HepG2 (cell line): ENCODE measurements at regions not wholly inside any gene's neighbourhood (a gene's known extent, or its start where the extent isn't known, plus 50 kb on each side); places are given as distances from the start of the nearest gene placed in this dataset.

Source experiments
- ATAC-seq: fragments of 200-7000 bp; cut with Tn5 transposase; 3 replicates; pipeline ENCODE4 v1.9.1; 2020; ENCODE audit warnings: mild to moderate bottlenecking, moderate library complexity
- BruUV-seq: library from RNA; stranded (reverse); fragments of 400-500 nt; replicated peaks from 2 replicates; lab custom pipeline; 2021; lab: Mats Ljungman, UMichigan
- CTCF ChIA-PET: fragments of 300-600 bp; formaldehyde crosslinking; extraction: SDS; loops from one replicate; lab custom pipeline; 2021; ENCODE audit warnings: low total read pairs, inconsistent platforms, low intra/inter-chr PET ratio; lab: Yijun Ruan, JAX
- POLR2A ChIA-PET: fragments of 350-600 bp; sonication (Branson Sonifier 250); formaldehyde crosslinking; loops from one replicate; lab custom pipeline; 2020; ENCODE audit warnings: antibody characterized with exemption, inconsistent platforms; lab: Yijun Ruan, JAX
- DNase-seq: peaks from one replicate; pipeline ENCODE4 v3.0.0-alpha.2; 2015; ENCODE audit warnings: low spot score
- FAIRE-seq: peaks from 3 replicates; lab custom pipeline; 2011; peaks lifted over from hg19 to GRCh38; lab: Jason Lieb, UNC
- H2AFZ ChIP-seq: one replicate; pipeline ENCODE4 v1.6.1; 2011; ENCODE audit warnings: low read length, inconsistent platforms
- H3K27ac ChIP-seq: fragments of 300-600 bp; 3 replicates; pipeline ENCODE4 v1.8.0; 2011; ENCODE audit warnings: mixed run types, mild to moderate bottlenecking, mixed read lengths, low read length, inconsistent platforms; ENCODE audit not compliant: insufficient read depth; ENCODE audit errors: extremely low read length
- H3K27me3 ChIP-seq, 2 experiments: fragments of 200-600 bp in 1 of 2; 2 replicates in 1 of 2; 3 replicates in 1 of 2; pipeline versions ENCODE4 v1.6.0 to v1.8.0; 2011; ENCODE audit warnings: low read length in 2 of 2, mild to moderate bottlenecking in 2 of 2, moderate library complexity in 2 of 2, inconsistent platforms in 1 of 2; ENCODE audit not compliant: insufficient read depth in 2 of 2, control insufficient read depth in 1 of 2
- H3K36me3 ChIP-seq, 2 experiments: fragments of 200-600 bp in 1 of 2; replicated peaks in 1 of 2; 2 replicates in 1 of 2; 3 replicates in 1 of 2; pipeline versions ENCODE4 v1.5.1 to v1.8.0; 2011; ENCODE audit warnings: low read length in 2 of 2, inconsistent platforms in 1 of 2; ENCODE audit not compliant: insufficient read depth in 2 of 2, control insufficient read depth in 1 of 2
- H3K4me1 ChIP-seq: 2 replicates; pipeline ENCODE4 v1.5.1; 2012; ENCODE audit warnings: low read length, inconsistent platforms; ENCODE audit not compliant: insufficient read depth
- H3K4me2 ChIP-seq: 2 replicates; pipeline ENCODE4 v1.6.0; 2011; ENCODE audit warnings: low read depth, low read length, inconsistent platforms
- H3K4me3 ChIP-seq, 3 experiments: fragments of 200-600 bp in 1 of 3; sonication (generic), shearing (Covaris generic) in 1 of 3; replicated peaks in 1 of 3; 2 replicates each; pipeline ENCODE4 v1.5.1; 2011 to 2016; ENCODE audit warnings: low read length in 3 of 3, inconsistent platforms in 2 of 3, low read depth in 2 of 3, mild to moderate bottlenecking in 2 of 3, control low read depth in 1 of 3, mixed read lengths in 1 of 3; ENCODE audit not compliant: insufficient read depth in 1 of 3
- H3K79me2 ChIP-seq: one replicate; pipeline ENCODE4 v1.6.1; 2011; ENCODE audit warnings: low read length, inconsistent platforms; ENCODE audit not compliant: insufficient read depth
- H3K9ac ChIP-seq: 2 replicates; pipeline ENCODE4 v1.6.0; 2011; ENCODE audit warnings: mild to moderate bottlenecking, low read depth, low read length, inconsistent platforms; ENCODE audit not compliant: insufficient read depth
- H3K9me3 ChIP-seq: 2 replicates; pipeline ENCODE4 v1.5.1; 2012; ENCODE audit warnings: mild to moderate bottlenecking, low read length
- H4K20me1 ChIP-seq: 2 replicates; pipeline ENCODE4 v1.6.0; 2011; ENCODE audit warnings: inconsistent platforms, mild to moderate bottlenecking, low read length, moderate library complexity; ENCODE audit not compliant: insufficient read depth
- ATF7 ChIP-seq, 2 experiments: fragments of 450-650 bp in 1 of 2; sonication (generic) in 1 of 2; formaldehyde crosslinking in 1 of 2; IDR thresholded peaks; 2 replicates each; pipeline versions ENCODE4 v1.4.0 to v1.6.1; 2016 to 2020; ENCODE audit warnings: antibody characterized with exemption in 1 of 2, mild to moderate bottlenecking in 1 of 2, missing genetic modification reagents in 1 of 2
- CCAR2 ChIP-seq: fragments of 200-400 bp; formaldehyde crosslinking; optimal IDR thresholded peaks from 2 replicates; pipeline ENCODE3; 2018; ENCODE audit warnings: low read depth, mild to moderate bottlenecking, low read length, moderate library complexity
- CHCHD3 ChIP-seq: sonication (generic); formaldehyde crosslinking; IDR thresholded peaks from 2 replicates; pipeline ENCODE4 v1.8.0; 2022; ENCODE audit warnings: mild to moderate bottlenecking, missing genetic modification reagents, moderate library complexity
- FLYWCH1 ChIP-seq: sonication (generic); formaldehyde crosslinking; IDR thresholded peaks from 2 replicates; pipeline ENCODE4 v1.8.1; 2023; ENCODE audit warnings: mild to moderate bottlenecking, missing genetic modification reagents
- FOXC1 ChIP-seq: sonication (generic); formaldehyde crosslinking; IDR thresholded peaks from 2 replicates; pipeline ENCODE4 v1.8.0; 2022; ENCODE audit warnings: mild to moderate bottlenecking, missing genetic modification reagents, borderline replicate concordance
- HOXA9 ChIP-seq: sonication (generic); formaldehyde crosslinking; IDR thresholded peaks from 2 replicates; pipeline ENCODE4 v1.8.1; 2022; ENCODE audit warnings: missing genetic modification reagents, mild to moderate bottlenecking, moderate library complexity, borderline replicate concordance
- IRF2 ChIP-seq: IDR thresholded peaks from 2 replicates; pipeline ENCODE4 v1.6.1; 2018; ENCODE audit warnings: missing genetic modification reagents, missing compliant biosample characterization
- MAF1 ChIP-seq: sonication (generic); formaldehyde crosslinking; IDR thresholded peaks from 2 replicates; pipeline ENCODE4 v1.5.0; 2020; ENCODE audit warnings: missing genetic modification reagents, borderline replicate concordance
- POLR2A ChIP-seq, 2 experiments: IDR thresholded peaks; 2 replicates each; pipeline ENCODE4 v1.6.1; 2011; ENCODE audit warnings: low read depth in 2 of 2, low read length in 2 of 2, mild to moderate bottlenecking in 1 of 2, moderate library complexity in 1 of 2; ENCODE audit not compliant: insufficient read depth in 1 of 2
- ZFP82 ChIP-seq: sonication (generic); formaldehyde crosslinking; IDR thresholded peaks from 2 replicates; pipeline ENCODE4 v1.5.1; 2020; ENCODE audit warnings: mild to moderate bottlenecking, missing genetic modification reagents, borderline replicate concordance
- ZNF235 ChIP-seq: sonication (generic); formaldehyde crosslinking; IDR thresholded peaks from 2 replicates; pipeline ENCODE4 v1.8.1; 2023; ENCODE audit warnings: mild to moderate bottlenecking, missing genetic modification reagents, borderline replicate concordance
- ZNF737 ChIP-seq: sonication (generic); formaldehyde crosslinking; IDR thresholded peaks from 2 replicates; pipeline ENCODE4 v1.5.0; 2020; ENCODE audit warnings: missing genetic modification reagents, mild to moderate bottlenecking, borderline replicate concordance
- ZNF883 ChIP-seq: sonication (generic); formaldehyde crosslinking; IDR thresholded peaks from 2 replicates; pipeline ENCODE4 v1.5.1; 2020; ENCODE audit warnings: mild to moderate bottlenecking, missing genetic modification reagents; ENCODE audit errors: not compliant biosample characterization
- WGBS: methylation state at CpG from one replicate; pipeline ENCODE4 v1.1.6; 2017; ENCODE audit warnings: low lambda C conversion rate; 5-methylcytosine and 5-hydroxymethylcytosine counted together
- in situ Hi-C: cut with HindIII; loops from 2 replicates; pipeline ENCODE4 v1.10.0; 2017; ENCODE audit warnings: low pct_unique_long_range_greater_than_20kb; ENCODE audit not compliant: extremely low pct_ligation_motif_present
- intact Hi-C: fragments of 100-400 bp; cut with micrococcal nuclease; formaldehyde crosslinking; loops from one replicate; pipeline ENCODE4 v1.10.0; 2022; ENCODE audit not compliant: unreplicated experiment
- TF ChIP-seq, protein P1 (sequence below): sonication (generic); formaldehyde crosslinking; IDR thresholded peaks from 2 replicates; pipeline ENCODE4 v1.8.0; 2022; ENCODE audit warnings: missing genetic modification reagents, mild to moderate bottlenecking, moderate library complexity, borderline replicate concordance
- TF ChIP-seq, protein P2 (sequence below): sonication (generic); formaldehyde crosslinking; IDR thresholded peaks from 2 replicates; pipeline ENCODE4 v1.4.0; 2020; ENCODE audit warnings: mild to moderate bottlenecking, missing genetic modification reagents

DNA sequence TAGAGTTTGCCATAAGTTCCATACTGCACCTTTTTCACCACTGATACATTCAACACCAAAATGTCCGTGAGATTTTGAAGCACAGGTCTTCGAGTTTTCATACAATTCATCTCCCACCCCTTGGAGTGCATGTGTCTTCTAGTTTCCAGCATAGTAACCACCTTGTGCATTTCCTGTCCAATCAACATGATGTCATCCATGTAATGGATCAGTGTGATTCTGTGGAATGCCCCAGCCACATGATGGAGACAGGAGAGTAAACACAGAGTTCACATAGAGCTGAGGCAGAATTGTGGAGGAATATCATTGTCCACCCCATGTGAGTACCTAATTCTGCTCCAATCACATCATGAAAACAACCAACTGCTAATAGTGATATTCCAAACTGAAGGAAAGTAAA lies 441.5 kb upstream of the CDH6 start:
- intact Hi-C loops: no loop called here
- H3K4me3 ChIP-seq: no peak overlapping the region
- H4K20me1 ChIP-seq: no peaks in the 10 kb centered on the region
- TF ChIP-seq, protein P1, sequence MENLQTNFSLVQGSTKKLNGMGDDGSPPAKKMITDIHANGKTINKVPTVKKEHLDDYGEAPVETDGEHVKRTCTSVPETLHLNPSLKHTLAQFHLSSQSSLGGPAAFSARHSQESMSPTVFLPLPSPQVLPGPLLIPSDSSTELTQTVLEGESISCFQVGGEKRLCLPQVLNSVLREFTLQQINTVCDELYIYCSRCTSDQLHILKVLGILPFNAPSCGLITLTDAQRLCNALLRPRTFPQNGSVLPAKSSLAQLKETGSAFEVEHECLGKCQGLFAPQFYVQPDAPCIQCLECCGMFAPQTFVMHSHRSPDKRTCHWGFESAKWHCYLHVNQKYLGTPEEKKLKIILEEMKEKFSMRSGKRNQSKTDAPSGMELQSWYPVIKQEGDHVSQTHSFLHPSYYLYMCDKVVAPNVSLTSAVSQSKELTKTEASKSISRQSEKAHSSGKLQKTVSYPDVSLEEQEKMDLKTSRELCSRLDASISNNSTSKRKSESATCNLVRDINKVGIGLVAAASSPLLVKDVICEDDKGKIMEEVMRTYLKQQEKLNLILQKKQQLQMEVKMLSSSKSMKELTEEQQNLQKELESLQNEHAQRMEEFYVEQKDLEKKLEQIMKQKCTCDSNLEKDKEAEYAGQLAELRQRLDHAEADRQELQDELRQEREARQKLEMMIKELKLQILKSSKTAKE: no peak
- TF ChIP-seq POLR2A (IDR thresholded peaks at IDR 0.05; ENCODE audit: insufficient read depth in 1 of 2, low read depth in 2 of 2, low read length in 2 of 2): no peak
- TF ChIP-seq ATF7 (IDR thresholded peaks at IDR 0.05): peak; percentile 59; the same call in 1 of the 2 replicates
- no peak for TF ChIP-seq ATF7 (CRISPR knock-in tag; IDR thresholded peaks at IDR 0.05)
- no peak for TF ChIP-seq ZNF737 (CRISPR knock-in tag)
- no peak for TF ChIP-seq IRF2 (CRISPR knock-in tag)
- TF ChIP-seq HOXA9: no peak
- TF ChIP-seq CHCHD3 (CRISPR knock-in tag): no peak
- ChIA-PET POLR2A (no interaction called here), CTCF (no interaction called here)
- no peak overlapping the region for H3K9ac ChIP-seq
- no peak overlapping the region for H2AFZ ChIP-seq
- no peak overlapping the region for H3K4me2 ChIP-seq
- no peaks in the 10 kb centered on the region for H3K36me3 ChIP-seq
- in situ Hi-C loops: no loop called here
- FAIRE-seq (no peak), ATAC-seq (no peak), DNase-seq (no peak)
- 4% methylated on average over 2 of the region's 2 CpGs for WGBS
- BruUV-seq: no TSS peak
- no peaks in the 10 kb centered on the region for H3K4me1 ChIP-seq
- no peaks in the 10 kb centered on the region for H3K79me2 ChIP-seq
- H3K27me3 ChIP-seq: no peaks in the 10 kb centered on the region
- H3K27ac ChIP-seq: no peak overlapping the region
- H3K9me3 ChIP-seq: peaks cover 14% of the 10 kb centered on the region; the same call in 1 of the 2 replicates

DNA sequence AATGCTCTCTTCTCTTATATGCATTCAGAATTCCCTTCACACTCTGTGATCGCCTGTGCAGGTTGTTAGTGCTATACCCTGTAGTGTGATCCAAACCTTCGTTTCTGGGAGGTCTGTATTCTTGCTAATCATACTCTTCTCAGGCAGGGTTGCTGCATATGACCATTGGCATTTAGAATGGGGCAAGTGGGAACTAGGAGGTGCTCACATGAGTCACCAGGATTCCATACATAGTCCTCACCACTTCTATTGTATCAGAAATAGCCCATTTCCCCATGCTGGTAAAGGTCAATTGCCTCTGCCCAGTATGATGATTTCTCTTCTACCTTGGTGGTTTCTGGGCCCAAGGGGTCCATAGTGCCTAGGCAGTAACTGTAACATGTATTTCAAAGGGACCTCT lies 443.5 kb upstream of the CDH6 start:
- H3K9me3 ChIP-seq: peaks cover 14% of the 10 kb centered on the region; the same call in 1 of the 2 replicates
- H3K27ac ChIP-seq: no peak overlapping the region
- no peaks in the 10 kb centered on the region for H3K4me1 ChIP-seq
- H2AFZ ChIP-seq: no peak overlapping the region
- H3K36me3 ChIP-seq: no peaks in the 10 kb centered on the region
- ChIA-PET CTCF (no interaction called here), POLR2A (no interaction called here)
- H3K4me2 ChIP-seq: no peak overlapping the region
- no TSS peak for BruUV-seq
- no peaks in the 10 kb centered on the region for H3K27me3 ChIP-seq
- no peaks in the 10 kb centered on the region for H4K20me1 ChIP-seq
- H3K4me3 ChIP-seq: no peak overlapping the region
- intact Hi-C loops: no loop called here
- H3K9ac ChIP-seq: no peak overlapping the region
- ATAC-seq: no peak
- no peak for FAIRE-seq
- in situ Hi-C loops: no loop called here
- no peaks in the 10 kb centered on the region for H3K79me2 ChIP-seq
- DNase-seq: no peak
- 0% methylated on average over 2 of the region's 2 CpGs for WGBS
- TF ChIP-seq ZNF235 (CRISPR knock-in tag): no peak
- TF ChIP-seq ZNF883: no peak
- TF ChIP-seq ZFP82 (CRISPR knock-in tag): no peak
- no peak for TF ChIP-seq FLYWCH1 (CRISPR knock-in tag)
- TF ChIP-seq MAF1 (CRISPR knock-in tag): no peak
- TF ChIP-seq, protein P2, sequence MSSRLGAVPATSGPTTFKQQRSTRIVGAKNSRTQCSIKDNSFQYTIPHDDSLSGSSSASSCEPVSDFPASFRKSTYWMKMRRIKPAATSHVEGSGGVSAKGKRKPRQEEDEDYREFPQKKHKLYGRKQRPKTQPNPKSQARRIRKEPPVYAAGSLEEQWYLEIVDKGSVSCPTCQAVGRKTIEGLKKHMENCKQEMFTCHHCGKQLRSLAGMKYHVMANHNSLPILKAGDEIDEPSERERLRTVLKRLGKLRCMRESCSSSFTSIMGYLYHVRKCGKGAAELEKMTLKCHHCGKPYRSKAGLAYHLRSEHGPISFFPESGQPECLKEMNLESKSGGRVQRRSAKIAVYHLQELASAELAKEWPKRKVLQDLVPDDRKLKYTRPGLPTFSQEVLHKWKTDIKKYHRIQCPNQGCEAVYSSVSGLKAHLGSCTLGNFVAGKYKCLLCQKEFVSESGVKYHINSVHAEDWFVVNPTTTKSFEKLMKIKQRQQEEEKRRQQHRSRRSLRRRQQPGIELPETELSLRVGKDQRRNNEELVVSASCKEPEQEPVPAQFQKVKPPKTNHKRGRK (CRISPR knock-in tag): no peak
- TF ChIP-seq CCAR2: no peak
- TF ChIP-seq FOXC1: no peak
